ENCODE measurements at regions not wholly inside any gene's neighbourhood (a gene's known extent, or its start where the extent isn't known, plus 50 kb on each side); places are given as distances from the start of the nearest gene placed in this dataset.
"Not testable (repeated sequence)": the region's sequence is repeated elsewhere in the genome, so short reads cannot be mapped to it uniquely, and the experiment has no call there.

DNA sequence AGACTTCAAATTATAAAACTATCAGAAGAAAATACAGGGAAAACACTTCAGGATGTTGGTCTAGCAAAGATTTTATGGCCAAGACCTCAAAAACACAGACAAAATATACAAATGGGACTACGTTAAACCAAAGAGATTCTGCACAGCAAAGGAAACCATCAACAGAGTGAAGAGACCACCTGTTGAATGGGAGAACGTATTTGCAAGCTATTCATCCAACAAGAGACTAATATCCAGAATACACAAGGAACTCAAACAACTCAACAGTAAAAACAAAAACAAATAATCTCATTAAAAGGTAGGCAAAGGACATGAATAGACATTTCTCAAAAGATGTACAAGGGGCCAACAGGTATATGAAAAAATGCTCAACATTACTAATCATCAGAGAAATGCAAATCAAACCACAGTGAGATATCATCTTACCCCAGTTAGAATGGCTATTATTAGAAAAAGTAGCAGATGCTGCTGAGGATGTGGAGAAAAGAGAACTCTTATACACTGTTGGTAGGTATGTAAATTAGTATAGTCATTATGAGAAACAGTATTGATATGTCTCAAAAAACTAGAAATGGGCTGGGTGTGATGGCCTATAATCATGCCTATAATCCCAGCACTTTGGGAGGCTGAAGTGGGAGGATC lies 112.6 kb downstream of the LRIG2 start:
- DNase-seq (ENCODE audit: low read depth) = no peak

DNA sequence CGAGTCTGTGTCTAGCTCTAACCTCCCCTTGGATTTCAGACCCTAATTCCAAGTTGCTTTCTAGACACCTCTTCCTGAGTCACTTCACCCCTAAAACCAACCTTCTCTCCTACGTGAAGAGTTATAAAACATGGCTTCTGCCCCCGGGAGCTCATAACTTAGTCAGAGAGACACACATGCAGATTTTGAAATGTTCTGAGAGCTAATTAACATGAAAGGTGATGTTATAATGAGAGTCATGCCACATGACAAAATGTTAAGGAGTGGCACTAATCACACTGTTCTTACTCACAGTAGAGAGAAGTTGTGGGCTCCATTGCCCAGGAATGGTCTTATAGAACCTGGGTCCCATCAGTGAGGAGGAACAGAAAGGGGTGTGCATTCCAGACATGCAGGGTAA lies 117.1 kb downstream of the LRIG2 start:
- DNase-seq (ENCODE audit: low read depth) = no peak

DNA sequence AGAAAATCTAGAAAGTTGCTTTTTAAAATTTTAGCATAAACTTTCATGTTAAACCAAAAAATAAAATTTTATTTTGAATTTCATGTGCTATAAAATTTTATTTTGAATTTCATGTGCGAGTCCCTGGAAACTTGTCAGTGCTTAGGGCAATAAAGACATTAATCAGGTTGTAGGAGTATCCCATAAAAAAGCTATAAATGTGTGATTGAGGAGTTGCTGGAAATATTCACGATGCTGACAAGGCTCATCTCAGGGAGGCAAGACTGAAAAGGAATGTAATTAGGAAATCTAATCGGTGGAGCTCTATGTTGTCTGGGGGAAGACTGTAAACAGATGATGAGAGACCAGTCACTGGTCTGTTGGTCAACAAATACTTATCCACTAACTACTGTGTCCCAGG lies 117.9 kb downstream of the LRIG2 start:
- no peak for DNase-seq (ENCODE audit: low read depth)

DNA sequence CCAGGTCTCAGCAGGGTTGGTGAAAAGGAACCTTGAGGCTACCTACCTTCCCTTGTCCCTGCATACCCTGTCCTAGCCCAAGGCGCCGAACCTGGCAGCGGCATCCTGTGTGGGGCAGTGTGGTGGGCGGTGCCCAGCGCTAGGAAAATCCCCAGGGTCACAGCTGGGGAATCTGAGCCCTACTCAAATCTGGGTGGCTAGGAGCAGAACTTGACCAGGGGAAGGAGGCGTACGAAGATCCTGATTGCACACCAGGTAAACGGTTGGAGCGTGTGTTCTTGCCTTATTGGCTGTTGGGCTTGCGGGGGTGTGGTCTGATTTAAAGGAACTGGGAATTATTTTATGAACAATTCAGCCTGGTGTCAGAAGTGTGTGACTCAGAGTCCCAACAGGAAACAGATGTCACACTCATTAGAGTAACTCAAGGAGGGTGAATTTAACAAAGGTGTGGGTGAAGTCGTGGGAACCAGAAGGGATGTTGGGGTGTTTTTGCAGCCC lies 118.6 kb downstream of the LRIG2 start:
- DNase-seq (ENCODE audit: low read depth) = no peak

DNA sequence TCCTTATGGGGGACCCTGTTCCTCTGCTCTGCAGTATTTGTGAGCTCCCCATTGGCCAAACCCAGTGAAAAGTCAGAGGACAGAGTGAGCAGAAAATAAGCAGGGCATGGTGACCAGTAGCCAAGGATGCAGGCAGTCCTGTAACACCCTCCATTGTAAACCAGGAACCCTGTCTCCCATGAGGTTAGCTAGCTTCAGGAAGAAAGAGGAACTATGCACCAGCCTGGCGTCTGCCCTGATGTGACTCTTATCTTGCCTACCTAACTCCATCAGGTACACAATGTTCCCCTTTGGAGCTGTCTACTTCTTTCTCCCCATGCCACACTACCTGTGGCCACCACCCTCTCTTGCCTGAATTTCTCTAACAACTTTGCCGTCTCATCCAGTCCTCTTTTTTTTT lies 119.2 kb downstream of the LRIG2 start:
- no peak for DNase-seq (ENCODE audit: low read depth)

DNA sequence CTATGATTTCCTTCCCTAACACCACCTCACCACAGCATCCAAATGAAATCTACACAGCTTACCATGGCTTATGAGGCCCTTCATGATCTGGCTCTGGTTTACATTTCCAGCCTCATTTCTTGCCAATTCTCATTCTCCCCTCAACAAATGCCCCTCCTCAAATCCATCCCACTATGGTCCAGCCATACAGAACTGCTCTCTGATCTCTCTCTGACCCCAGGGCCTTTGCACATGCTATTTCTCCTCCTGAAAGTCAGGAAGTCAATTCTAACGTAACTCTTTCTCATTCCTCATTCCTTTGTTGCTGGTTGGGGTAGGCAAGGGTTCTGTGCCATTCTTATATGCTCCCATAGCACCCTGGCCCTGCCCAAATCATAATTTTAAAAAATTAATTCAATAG lies 120.0 kb downstream of the LRIG2 start:
- DNase-seq (ENCODE audit: low read depth) = no peak

DNA sequence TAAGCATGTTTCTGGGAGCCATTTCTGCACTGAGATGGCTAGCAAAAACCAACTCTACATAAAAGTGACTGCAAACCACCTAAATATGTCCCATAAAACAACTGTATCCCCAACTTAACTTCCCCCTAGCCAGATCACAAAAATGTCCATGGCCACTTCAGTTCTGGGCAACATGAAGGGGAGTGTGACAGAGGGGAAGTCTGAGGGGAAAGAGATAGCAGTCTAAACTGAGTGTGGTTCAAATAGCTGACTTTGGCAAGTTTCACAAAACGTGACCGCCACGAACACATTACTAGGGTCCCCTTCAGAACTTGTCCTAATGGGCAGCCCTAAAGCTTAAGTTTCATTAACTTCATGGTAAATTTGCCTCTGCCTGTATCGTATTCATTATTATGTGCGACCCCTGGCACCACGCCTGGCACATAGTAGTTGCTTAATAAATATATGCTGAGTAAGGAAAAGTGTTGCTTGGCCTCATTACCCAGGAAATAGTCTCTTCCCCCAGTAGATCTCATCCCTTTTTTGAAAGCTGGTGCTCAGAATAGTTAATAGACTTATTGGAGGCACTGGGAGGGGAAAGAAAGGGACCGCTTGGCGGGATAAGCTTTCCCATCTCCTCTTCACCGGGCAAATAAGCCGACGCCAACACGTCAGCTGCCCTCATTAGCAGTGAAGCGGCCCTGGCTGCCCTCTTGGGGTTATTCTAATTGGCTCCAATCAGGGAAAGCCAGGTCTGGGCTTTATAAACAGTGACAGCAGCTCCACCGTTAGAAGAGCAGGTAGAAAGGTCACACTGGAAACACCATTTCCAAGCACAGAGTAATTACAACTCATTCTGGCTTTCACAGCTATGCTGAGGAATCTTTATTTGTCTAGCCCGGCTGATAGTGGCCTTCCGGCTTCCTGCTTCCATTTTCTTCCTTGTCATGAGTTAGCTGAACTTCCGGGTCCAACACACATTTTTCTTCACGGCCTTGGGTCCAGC lies 122.1 kb downstream of the LRIG2 start:
- DNase-seq (ENCODE audit: low read depth) = no peak

DNA sequence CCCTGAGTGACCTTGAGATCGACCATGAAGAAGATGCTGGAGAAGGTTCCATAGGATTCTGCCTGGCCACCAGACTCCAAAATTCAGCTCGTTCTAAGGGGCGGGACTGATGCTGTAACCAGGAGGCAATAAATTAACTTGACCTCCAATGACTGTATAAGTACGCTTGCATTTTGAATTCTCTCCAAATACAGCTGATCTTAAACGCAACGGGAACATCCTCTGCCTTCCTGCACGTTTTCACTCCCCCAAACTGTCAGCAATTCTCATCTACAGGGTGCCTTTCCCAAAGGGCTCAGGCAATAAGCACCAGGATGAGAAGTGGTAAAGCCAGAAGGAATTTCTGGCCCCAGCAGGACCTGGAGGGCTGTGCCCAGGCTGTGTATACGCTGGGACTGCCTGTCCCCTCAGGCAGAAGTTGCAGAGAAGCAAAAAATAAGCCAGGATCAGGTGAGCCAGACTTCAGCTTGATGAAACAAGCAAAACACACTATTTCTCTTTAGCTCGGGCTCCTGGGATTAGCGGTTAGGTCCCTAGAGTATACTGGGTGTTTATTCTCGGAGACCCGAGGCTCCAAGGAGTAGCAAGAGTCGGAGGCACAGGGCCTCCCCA lies 124.8 kb downstream of the LRIG2 start:
- no peak for DNase-seq (ENCODE audit: low read depth)

DNA sequence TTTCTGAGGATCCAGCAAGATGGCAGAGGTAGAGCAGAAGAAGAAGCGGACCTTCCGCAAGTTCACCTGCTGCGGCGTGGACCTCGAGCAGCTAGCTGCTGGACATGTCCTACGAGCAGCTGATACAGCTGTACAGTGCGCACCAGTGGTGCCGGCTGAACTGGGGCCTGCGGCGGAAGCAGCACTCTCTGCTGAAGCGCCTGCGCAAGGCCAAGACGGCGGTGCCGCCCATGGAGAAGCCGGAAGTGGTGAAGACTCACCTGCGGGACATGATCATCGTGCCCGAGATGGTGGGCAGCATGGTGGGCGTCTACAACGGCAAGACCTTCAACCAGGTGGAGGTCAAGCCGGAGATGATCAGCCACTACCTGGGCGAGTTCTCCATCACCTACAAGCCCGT lies 125.8 kb downstream of the LRIG2 start:
- DNase-seq (ENCODE audit: low read depth) = no peak

DNA sequence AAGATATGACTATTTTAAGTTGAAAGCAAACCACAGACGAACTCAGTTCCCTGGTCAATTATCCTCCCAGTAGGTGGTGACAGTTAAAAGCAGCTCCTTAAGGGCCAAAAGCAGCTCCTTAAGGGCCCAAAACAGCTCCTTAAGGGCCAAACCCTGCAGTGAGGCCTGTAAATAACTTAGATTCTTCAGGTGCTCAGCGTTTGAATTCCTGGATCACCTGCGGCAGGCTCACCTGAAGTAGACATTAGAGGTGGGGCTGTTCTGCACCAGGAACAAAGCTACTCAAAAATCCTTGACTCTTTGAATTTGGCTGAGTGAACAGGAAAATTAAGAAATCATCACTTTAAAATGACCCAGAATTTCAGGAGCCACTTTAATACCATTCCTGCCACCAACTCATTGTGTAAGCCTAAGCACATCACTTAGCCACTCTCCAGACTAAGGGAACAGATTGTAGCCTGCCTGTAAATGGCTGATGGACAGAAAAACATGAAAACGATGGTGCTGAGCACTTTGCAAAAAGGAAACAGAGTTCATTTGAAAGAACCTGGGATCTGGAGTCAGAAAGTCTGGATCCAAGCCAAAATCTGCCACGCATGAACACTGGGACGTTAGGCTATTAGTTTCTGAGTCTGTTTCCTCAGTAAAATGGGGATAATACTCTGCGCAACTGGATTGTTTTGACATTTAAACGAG lies 126.9 kb downstream of the LRIG2 start:
- DNase-seq (ENCODE audit: low read depth) = no peak

DNA sequence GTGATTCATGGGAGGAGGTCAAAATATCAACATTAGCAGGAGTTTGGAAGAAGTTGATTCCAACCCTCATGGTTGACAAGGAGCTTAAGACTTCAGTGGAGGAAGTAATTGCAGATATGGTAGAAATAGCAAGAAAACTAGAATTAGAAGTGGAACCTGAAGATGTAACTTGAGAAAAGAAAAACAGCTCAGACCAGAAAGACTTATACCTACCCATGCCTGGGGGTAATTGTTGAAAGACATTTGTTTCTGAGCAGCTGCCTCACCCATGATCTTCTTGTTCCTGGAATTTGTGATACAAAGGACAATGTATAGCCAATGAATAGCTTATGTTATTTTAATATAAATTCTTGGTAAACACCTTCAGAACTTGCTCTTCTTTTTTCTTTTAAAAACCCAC lies 128.6 kb downstream of the LRIG2 start:
- no peak for DNase-seq (ENCODE audit: low read depth)

DNA sequence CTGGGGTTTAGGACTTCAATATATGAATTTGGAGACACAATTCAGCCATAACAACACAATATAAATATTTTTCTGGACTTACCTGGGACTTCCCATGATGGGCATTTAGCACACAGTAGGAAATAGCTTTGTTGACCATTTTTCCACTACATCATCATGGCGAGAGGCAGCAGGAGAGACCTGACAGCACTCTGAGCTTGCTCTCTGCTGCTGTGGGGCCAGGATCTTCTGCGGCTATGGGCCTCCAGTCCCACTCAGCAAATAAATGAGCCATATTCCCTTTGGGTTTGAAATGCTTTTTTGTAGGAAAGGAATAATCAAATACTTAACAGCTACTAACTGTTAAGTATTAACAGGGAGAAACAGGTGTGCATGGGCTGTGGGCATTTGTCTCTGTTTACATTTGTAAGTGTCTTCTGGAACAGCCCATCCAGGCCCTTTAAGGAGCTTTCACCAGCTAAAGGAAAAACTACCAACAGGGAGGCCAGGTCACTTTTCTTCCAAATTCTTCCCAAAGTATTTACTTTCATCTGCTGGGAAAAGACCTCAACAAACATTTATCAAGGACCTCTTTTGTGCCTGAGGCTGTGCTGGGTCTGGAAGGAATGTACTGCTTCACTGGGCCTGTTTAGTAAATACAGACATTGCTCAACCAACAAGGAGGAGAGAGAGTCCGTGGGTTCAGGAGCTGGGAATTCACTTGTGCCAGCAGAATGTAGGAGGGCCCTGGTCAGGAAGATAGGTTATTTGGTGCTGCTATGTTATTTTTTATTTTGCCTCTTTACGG lies 133.2 kb downstream of the LRIG2 start:
- DNase-seq (ENCODE audit: low read depth) = no peak

DNA sequence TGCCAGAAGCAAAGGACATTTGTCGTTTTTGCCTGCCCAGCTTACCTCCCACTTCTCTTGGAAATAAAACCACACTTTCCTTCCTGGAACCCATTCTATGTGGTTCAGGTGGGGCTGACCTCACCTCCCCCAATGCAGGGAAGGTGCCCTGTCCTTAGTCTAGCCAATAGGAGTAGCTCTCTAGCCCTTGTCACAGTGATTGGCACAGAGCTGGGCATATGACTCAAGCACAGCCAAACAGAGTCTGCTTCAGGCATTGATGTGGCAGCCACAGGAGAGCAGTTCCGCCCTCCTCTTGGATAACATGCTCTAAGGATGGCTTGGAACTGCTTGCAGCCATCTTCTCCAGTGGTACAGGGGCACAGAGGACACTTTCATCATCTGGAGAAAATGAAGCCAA lies 134.0 kb downstream of the LRIG2 start:
- no peak for DNase-seq (ENCODE audit: low read depth)

DNA sequence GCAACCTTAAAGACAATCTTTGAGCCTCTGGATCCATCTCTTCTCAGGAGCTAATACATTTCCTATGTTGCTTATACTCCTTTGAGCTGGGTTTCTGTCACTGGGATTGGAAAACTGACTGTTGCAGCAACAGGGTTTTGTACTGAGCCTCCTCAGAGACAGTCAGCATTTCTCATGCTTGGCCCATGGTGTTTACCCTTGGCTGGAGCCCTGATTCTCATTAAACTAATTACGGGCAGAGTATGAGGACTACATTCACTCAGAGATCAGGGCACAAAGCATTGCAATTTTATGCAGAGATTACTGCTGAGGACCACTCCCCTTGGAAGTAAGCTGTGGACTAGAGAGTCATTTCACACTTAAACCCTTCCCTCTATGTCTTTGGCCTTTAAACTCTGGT lies 134.5 kb downstream of the LRIG2 start:
- DNase-seq (ENCODE audit: low read depth) = no peak

DNA sequence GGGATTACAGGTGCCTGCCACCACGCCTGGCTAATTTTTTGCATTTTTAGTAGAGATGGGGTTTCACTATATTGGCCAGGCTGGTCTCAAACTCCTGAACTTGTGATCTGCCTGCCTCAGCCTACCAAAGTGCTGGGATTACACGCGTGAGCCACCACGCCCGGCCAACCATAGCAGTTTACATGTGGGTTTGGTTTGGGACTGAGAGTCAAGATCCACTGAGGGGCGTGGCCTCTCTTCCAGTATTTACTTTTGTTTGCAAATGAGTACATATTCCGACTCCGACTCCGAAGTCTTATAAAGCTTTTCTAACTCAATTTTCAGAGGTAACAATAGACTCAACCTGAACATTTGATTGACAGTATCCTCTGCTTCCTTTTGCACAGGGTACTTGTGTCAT lies 135.4 kb downstream of the LRIG2 start:
- DNase-seq (ENCODE audit: low read depth) = not testable (repeated sequence)

DNA sequence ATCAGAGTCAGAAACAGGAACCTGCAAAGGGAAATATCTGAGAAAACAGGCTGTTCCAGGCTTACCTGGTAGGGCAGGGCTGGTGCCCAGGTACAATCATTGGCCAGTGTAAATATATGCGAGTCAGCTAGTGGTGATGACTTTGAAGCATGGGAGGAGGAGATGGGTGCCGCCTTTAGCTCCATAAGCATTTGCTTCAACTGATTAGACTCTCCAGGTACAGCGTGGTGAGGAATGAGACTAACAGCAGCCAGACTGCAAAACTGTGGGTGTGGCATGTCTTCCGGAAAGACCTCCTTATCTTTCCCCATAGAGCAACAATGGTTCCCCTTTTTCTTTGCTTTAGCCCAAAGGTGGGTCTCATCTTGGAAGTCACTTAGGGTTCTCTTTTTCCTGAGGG lies 137.2 kb downstream of the LRIG2 start:
- DNase-seq (ENCODE audit: low read depth) = no peak

DNA sequence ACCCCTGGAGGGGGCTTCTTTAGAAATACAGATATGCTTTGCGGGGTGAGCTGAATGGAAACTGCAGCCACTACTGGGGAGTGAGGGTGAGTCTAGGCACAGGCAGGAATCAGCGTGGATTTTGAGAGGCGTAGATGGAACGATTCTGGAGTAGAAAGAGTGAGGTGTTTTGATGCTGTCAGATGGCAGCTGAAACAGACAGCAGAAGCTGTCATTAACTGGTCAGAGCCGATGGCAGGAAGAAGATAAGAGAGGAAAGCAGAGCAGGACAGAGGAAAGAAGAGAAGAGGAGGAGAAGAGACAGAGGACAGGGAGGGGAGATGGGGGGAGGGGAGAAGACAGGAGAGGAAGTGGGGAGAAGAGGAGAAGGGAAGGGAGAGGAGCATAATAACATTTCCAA lies 138.5 kb downstream of the LRIG2 start:
- no peak for DNase-seq (ENCODE audit: low read depth)

DNA sequence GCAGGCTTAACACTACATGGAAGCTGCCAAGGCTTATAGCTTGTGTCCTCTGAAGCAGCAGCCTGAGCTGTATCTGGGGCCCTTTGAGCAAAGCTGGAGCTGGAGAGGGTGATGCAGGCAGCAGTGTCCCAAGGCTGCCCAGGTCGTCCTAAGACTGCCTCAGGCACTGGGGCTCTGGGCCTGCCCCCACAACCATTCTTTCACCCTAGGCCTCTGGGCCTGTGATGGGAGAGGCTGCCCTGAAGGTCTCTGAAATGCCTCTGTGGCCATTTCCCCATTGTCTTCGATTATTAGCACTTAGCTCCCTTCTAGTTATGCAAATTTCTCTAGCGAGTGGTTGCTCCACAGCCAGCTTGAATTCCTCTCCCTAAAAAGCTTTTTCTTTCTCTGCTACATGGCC lies 142.0 kb downstream of the LRIG2 start:
- no peak for DNase-seq (ENCODE audit: low read depth)

DNA sequence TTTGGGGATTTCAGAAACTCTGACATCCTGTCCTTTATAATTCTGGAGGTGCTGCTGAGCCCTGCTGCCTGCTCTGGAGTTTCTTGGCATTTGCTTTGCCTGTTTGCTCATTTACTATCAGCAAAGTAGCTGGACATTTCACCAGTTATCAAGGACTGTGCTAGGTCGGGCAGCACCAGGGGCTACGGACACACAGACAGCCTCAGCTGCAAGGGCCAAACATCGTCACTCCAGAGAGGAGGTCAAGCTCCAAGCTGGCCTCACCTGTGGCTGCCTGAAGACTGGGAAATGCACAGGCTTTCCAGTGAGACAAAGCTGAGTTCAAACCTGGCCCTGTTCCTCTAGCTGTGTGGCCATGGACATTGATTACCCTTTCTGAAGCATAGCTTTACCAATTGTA lies 143.7 kb downstream of the LRIG2 start:
- DNase-seq (ENCODE audit: low read depth) = no peak

DNA sequence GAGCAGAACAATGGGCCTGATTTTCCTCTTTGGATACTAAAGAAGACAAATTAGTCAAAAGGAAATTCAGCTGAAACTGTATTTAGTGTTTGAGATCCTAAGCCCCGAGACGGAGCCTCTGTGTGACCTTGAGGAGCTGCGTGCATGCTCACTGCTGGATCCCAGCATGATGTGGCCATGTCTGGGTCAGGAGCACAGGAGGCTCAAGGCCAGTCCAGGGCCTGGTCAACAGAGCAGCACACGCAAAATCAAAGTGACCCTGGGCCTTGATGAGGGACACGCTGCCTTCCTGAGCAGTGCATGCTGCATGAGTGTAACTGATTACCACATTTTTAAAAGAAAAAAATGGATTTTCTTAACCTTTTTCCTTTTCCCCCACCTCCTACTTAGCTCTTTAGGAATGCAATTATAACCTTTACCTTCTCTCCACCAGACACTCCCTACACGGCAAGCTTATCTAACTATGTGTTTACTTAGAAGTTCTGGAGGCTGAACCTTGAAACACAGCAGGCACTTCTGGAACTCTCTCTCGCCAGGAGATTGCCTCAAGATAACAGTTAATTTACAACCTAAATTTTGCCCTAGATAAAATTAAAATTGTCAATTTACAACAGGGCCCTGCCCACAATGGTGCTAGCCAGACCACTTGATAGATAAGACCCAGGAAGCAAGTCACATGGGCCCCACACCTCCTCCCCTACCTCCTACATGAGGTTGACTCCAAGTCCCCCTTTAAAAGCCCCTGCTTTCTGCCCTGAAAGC lies 144.6 kb downstream of the LRIG2 start:
- DNase-seq (ENCODE audit: low read depth) = no peak

DNA sequence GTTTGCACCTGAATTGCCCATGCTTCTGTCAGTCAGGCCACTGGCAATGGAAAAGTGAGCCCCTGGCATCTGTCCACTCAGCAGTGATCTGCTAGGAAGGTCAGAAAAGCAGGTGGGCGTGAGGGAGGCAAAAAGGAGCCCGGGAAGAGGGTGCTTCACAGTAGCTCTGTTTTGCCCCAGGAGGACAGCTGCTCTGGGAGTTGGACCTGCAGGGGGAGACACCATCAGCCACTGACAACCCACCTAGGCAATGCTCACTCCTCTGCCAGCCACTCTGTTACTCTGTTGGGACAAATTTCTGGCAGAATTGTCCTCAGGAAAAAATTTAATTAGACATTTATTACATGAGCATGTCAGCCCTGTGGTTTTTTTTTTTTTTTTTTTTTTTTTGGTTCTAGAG lies 146.4 kb downstream of the LRIG2 start:
- DNase-seq (ENCODE audit: low read depth) = no peak
